H1 (cell line): ENCODE measurements at regions not wholly inside any gene's neighbourhood (a gene's known extent, or its start where the extent isn't known, plus 50 kb on each side); places are given as distances from the start of the nearest gene placed in this dataset.

ENCODE experiments used
- CTCF ChIA-PET: fragments of 300-600 bp; sonication (Branson Sonifier 250); formaldehyde crosslinking; loops from one replicate; lab custom pipeline; 2021; ENCODE audit not compliant: partially characterized antibody; lab: Charles Lee
- POLR2A ChIA-PET: fragments of 300-600 bp; sonication (Branson Sonifier 250); formaldehyde crosslinking; loops from one replicate; lab custom pipeline; 2021; ENCODE audit warnings: inconsistent platforms; ENCODE audit not compliant: partially characterized antibody; lab: Charles Lee
- DNase-seq, 2 experiments: peaks; one replicate each; pipeline versions ENCODE4 v3.0.0 to v3.0.0-alpha.2; 2010 to 2022; ENCODE audit warnings: low spot score in 2 of 2, low read depth in 1 of 2, mixed read lengths in 1 of 2
- FAIRE-seq: peaks from 2 replicates; lab custom pipeline; 2011; peaks lifted over from hg19 to GRCh38; lab: Jason Lieb, UNC
- H2AFZ ChIP-seq: 2 replicates; pipeline ENCODE4 v1.8.1; 2012; ENCODE audit warnings: low read length, inconsistent platforms
- H2AK5ac ChIP-seq: 2 replicates; pipeline ENCODE4 v1.6.1; 2013; ENCODE audit warnings: low read depth, low read length
- H2BK120ac ChIP-seq: replicated peaks from 2 replicates; pipeline ENCODE3; 2013; ENCODE audit warnings: low read depth, low read length, inconsistent platforms
- H2BK12ac ChIP-seq: 2 replicates; pipeline ENCODE4 v1.6.1; 2013; ENCODE audit warnings: low read depth, low read length
- H2BK15ac ChIP-seq: 2 replicates; pipeline ENCODE4 v1.6.1; 2013; ENCODE audit warnings: low read length
- H2BK20ac ChIP-seq: 2 replicates; pipeline ENCODE4 v1.6.1; 2013; ENCODE audit warnings: low read length
- H2BK5ac ChIP-seq: 2 replicates; pipeline ENCODE4 v1.6.1; 2013; ENCODE audit warnings: low read depth, low read length
- H3K14ac ChIP-seq: 2 replicates; pipeline ENCODE4 v1.6.1; 2013; ENCODE audit warnings: inconsistent platforms; ENCODE audit not compliant: insufficient read length
- H3K18ac ChIP-seq: 2 replicates; pipeline ENCODE4 v1.6.1; 2013; ENCODE audit warnings: low read length; ENCODE audit errors: extremely low read depth
- H3K23ac ChIP-seq: 2 replicates; pipeline ENCODE4 v1.6.1; 2013; ENCODE audit warnings: inconsistent platforms; ENCODE audit not compliant: insufficient read length
- H3K23me2 ChIP-seq: 2 replicates; pipeline ENCODE4 v1.6.1; 2013; ENCODE audit warnings: low read depth, low read length
- H3K27ac ChIP-seq: 2 replicates; pipeline ENCODE4 v1.6.1; 2011; ENCODE audit warnings: low read depth, low read length, inconsistent platforms
- H3K27me3 ChIP-seq, 4 experiments: replicated peaks in 1 of 4; 1 replicate in 1 of 4; 2 replicates in 3 of 4; pipeline versions ENCODE4 v1.6.1 to v1.8.1; 2011 to 2013; ENCODE audit warnings: low read length in 3 of 4, mild to moderate bottlenecking in 3 of 4, inconsistent platforms in 2 of 4, mixed read lengths in 2 of 4, moderate library complexity in 1 of 4; ENCODE audit not compliant: control insufficient read depth in 3 of 4, insufficient read depth in 3 of 4; ENCODE audit errors: extremely low read depth in 1 of 4
- H3K36me3 ChIP-seq, 4 experiments: 2 replicates each; pipeline versions ENCODE4 v1.6.1 to v1.8.1; 2011 to 2013; ENCODE audit warnings: mild to moderate bottlenecking in 4 of 4, low read length in 3 of 4, moderate library complexity in 2 of 4, control low read depth in 1 of 4, inconsistent platforms in 1 of 4; ENCODE audit not compliant: insufficient read depth in 4 of 4, control insufficient read depth in 2 of 4
- H3K4ac ChIP-seq: replicated peaks from 2 replicates; pipeline ENCODE3; 2013; ENCODE audit warnings: low read length, low read depth, mixed read lengths, inconsistent platforms; ENCODE audit not compliant: insufficient read length
- H3K4me1 ChIP-seq, 4 experiments: replicated peaks in 1 of 4; 1 replicate in 1 of 4; 2 replicates in 3 of 4; pipeline versions ENCODE4 v1.6.1 to v1.8.1; 2011 to 2013; ENCODE audit warnings: low read length in 3 of 4, inconsistent platforms in 2 of 4, mixed read lengths in 1 of 4; ENCODE audit not compliant: insufficient read depth in 4 of 4, control insufficient read depth in 3 of 4
- H3K4me2 ChIP-seq, 2 experiments: 2 replicates each; pipeline versions ENCODE4 v1.6.1 to v1.8.1; 2011 to 2013; ENCODE audit warnings: low read depth in 2 of 2, low read length in 2 of 2, control low read depth in 1 of 2, inconsistent platforms in 1 of 2, mild to moderate bottlenecking in 1 of 2; ENCODE audit not compliant: insufficient read depth in 1 of 2
- H3K4me3 ChIP-seq, 4 experiments: fragments of 200-600, 300-600 bp in 1 of 4; sonication (generic), shearing (Covaris generic), sonication (Bioruptor Twin) in 1 of 4; 2 replicates each; pipeline versions ENCODE4 v1.5.1 to v1.8.1; 2011 to 2016; ENCODE audit warnings: low read length in 4 of 4, low read depth in 3 of 4, control low read depth in 2 of 4, inconsistent platforms in 2 of 4, mild to moderate bottlenecking in 2 of 4, mixed read lengths in 1 of 4, moderate library complexity in 1 of 4; ENCODE audit not compliant: insufficient read depth in 2 of 4; ENCODE audit errors: extremely low read depth in 1 of 4
- H3K56ac ChIP-seq: replicated peaks from 2 replicates; pipeline ENCODE3; 2013; ENCODE audit warnings: low read depth, mild to moderate bottlenecking, mixed read lengths, low read length, inconsistent platforms; ENCODE audit not compliant: insufficient read length
- H3K79me1 ChIP-seq: 2 replicates; pipeline ENCODE4 v1.6.1; 2013; ENCODE audit warnings: low read depth, low read length, control low read depth
- H3K79me2 ChIP-seq, 2 experiments: 2 replicates each; pipeline versions ENCODE4 v1.6.1 to v1.8.1; 2012 to 2013; ENCODE audit warnings: low read length in 2 of 2, mild to moderate bottlenecking in 2 of 2, inconsistent platforms in 1 of 2; ENCODE audit not compliant: insufficient read depth in 2 of 2, control insufficient read depth in 1 of 2
- H3K9ac ChIP-seq, 4 experiments: replicated peaks in 1 of 4; 1 replicate in 1 of 4; 2 replicates in 3 of 4; pipeline versions ENCODE4 v1.6.1 to v1.8.1; 2011 to 2013; ENCODE audit warnings: low read depth in 3 of 4, low read length in 3 of 4, control low read depth in 2 of 4, mild to moderate bottlenecking in 2 of 4, moderate library complexity in 2 of 4, inconsistent platforms in 1 of 4; ENCODE audit errors: extremely low read depth in 1 of 4
- H3K9me3 ChIP-seq, 2 experiments: 2 replicates each; pipeline versions ENCODE4 v1.6.1 to v1.8.1; 2012 to 2013; ENCODE audit warnings: mild to moderate bottlenecking in 2 of 2, moderate library complexity in 2 of 2, control low read depth in 1 of 2, inconsistent platforms in 1 of 2, low read depth in 1 of 2, low read length in 1 of 2, mixed read lengths in 1 of 2; ENCODE audit not compliant: insufficient read depth in 2 of 2
- H4K20me1 ChIP-seq, 2 experiments: replicated peaks in 1 of 2; 2 replicates each; pipeline versions ENCODE3 to v1.8.1; 2011 to 2013; ENCODE audit warnings: inconsistent platforms in 2 of 2, low read length in 2 of 2, mild to moderate bottlenecking in 1 of 2; ENCODE audit not compliant: insufficient read depth in 2 of 2, control insufficient read depth in 1 of 2
- H4K5ac ChIP-seq: 2 replicates; pipeline ENCODE4 v1.6.1; 2013; ENCODE audit warnings: low read length, low read depth, mixed read lengths, inconsistent platforms; ENCODE audit not compliant: insufficient read length
- H4K8ac ChIP-seq: 2 replicates; pipeline ENCODE4 v1.8.0; 2013; ENCODE audit warnings: mild to moderate bottlenecking, moderate library complexity, low read length, inconsistent platforms; ENCODE audit not compliant: insufficient read depth; ENCODE audit errors: extremely low read depth
- H4K91ac ChIP-seq: replicated peaks from 2 replicates; pipeline ENCODE3; 2013; ENCODE audit warnings: low read length, mixed read lengths, inconsistent platforms; ENCODE audit not compliant: insufficient read length
- FOSL1 ChIP-seq: IDR thresholded peaks from 2 replicates; pipeline ENCODE4 v1.6.1; 2011; ENCODE audit warnings: mild to moderate bottlenecking, low read depth, low read length, moderate library complexity; ENCODE audit not compliant: insufficient read depth
- GTF2F1 ChIP-seq: IDR thresholded peaks from 2 replicates; pipeline ENCODE4 v1.6.1; 2012; ENCODE audit warnings: low read depth, low read length, improper control_type of control experiment, borderline replicate concordance
- KDM1A ChIP-seq: fragments of 200-600, 300-600 bp; sonication (generic); IDR thresholded peaks from 2 replicates; pipeline ENCODE4 v1.7.1; 2016; ENCODE audit warnings: mild to moderate bottlenecking, low read length, borderline replicate concordance
- RBBP5 ChIP-seq: IDR thresholded peaks from 2 replicates; pipeline ENCODE4 v1.7.1; 2012; ENCODE audit warnings: low read depth, mild to moderate bottlenecking, inconsistent platforms, low read length, moderate library complexity, borderline replicate concordance
- TBP ChIP-seq: IDR thresholded peaks from 2 replicates; pipeline ENCODE4 v1.6.1; 2011; ENCODE audit warnings: low read depth, low read length, improper control_type of control experiment
- WGBS, 2 experiments: shearing (Covaris generic) in 1 of 2; methylation state at CpG; one replicate each; pipeline versions ENCODE4 v1.1.6 to v1.1.7; 2013 to 2015; ENCODE audit warnings: low lambda C conversion rate in 2 of 2, mixed read lengths in 2 of 2, inconsistent platforms in 1 of 2, low coverage in 1 of 2, missing lambda C conversion rate in 1 of 2; ENCODE audit not compliant: insufficient replicate concordance in 2 of 2, insufficient coverage in 1 of 2, insufficient read length in 1 of 2; ENCODE audit errors: extremely low coverage in 1 of 2, missing lambda C conversion rate in 1 of 2; 5-methylcytosine and 5-hydroxymethylcytosine counted together

- Histone ChIP-seq H3K9me3 (peaks cover 3 to 7% of the 10 kb centered on the region in 2 experiments; a peak in 1 of 4 replicates), H2BK12ac (peak overlapping the region; percentile 96), H4K91ac (peak overlapping the region; percentile 83), H3K18ac (peak overlapping the region; percentile 64; the same call in 1 of the 2 replicates), H3K4me1 (peaks cover 3 to 17% (median 13%) of the 10 kb centered on the region in 4 experiments; a peak in 6 of 7 replicates), H3K4me3 (no peak overlapping the region), H3K27me3 (no peaks in the 10 kb centered on the region), H3K9ac (no peak overlapping the region), H3K56ac (no peak overlapping the region), H2BK20ac (peak overlapping the region; percentile 98), H4K8ac (no peak overlapping the region), H2BK15ac (no peak overlapping the region), H3K23me2 (no peaks in the 10 kb centered on the region; the same call in 1 of the 2 replicates), H4K20me1 (no peaks in the 10 kb centered on the region), H4K5ac (no peak overlapping the region), H3K36me3 (no peaks in the 10 kb centered on the region), H3K23ac (no peak overlapping the region), H2BK120ac (peak overlapping the region; percentile 76), H3K4ac (peak overlapping the region; percentile 87), H2AFZ (no peak overlapping the region), H3K79me1 (no peaks in the 10 kb centered on the region), H3K79me2 (no peaks in the 10 kb centered on the region), H2BK5ac (peak overlapping the region; percentile 86), H3K27ac (no peak overlapping the region), H3K4me2 (no peak overlapping the region; a peak in 1 of 4 replicates), H2AK5ac (no peak overlapping the region), H3K14ac (no peak overlapping the region)
- TF ChIP-seq RBBP5, result no peak
- no peak for TF ChIP-seq GTF2F1
- TF ChIP-seq FOSL1, result no peak
- no peak for TF ChIP-seq TBP
- no peak for TF ChIP-seq KDM1A
- WGBS, 2 experiments, result 86% methylated on average over 2 of the region's 2 CpGs; no CpG with 5 or more reads in 1 of the 2 experiments
- no peak for FAIRE-seq
- CTCF ChIA-PET, result interaction anchor here (0.6 to 5.7 kb wide), 18 partner anchors 13 to 917 kb away, joined by 3 to 61 read pairs (median 4); partner anchors contain the start of genes B3GALNT1 and SPTSSB
- POLR2A ChIA-PET, result interaction anchor here (0.6 to 1.5 kb wide), 3 partner anchors 105 to 223 kb away, joined by 3 to 5 read pairs (median 3); partner anchors contain the start of gene NMD3
- no peak for DNase-seq
Measured at GRCh38 chr3:161422171-161422700, 50.9 kb upstream of the SPTSSB start.
